B cell (primary cell): ENCODE measurements at regions not wholly inside any gene's neighbourhood (a gene's known extent, or its start where the extent isn't known, plus 50 kb on each side); places are given as distances from the start of the nearest gene placed in this dataset.
"Not testable (repeated sequence)": the region's sequence is repeated elsewhere in the genome, so short reads cannot be mapped to it uniquely, and the experiment has no call there.

Experiments used
- ATAC-seq: fragments of 200-7000 bp; cut with Tn5 transposase; one replicate; pipeline ENCODE4 v1.10.0; 2021; ENCODE audit warnings: low read depth, mild to moderate bottlenecking, moderate number of reproducible peaks, moderate library complexity
- CTCF ChIA-PET: fragments of 350-600 bp; sonication (Branson Sonifier 250); formaldehyde crosslinking; loops from one replicate; lab custom pipeline; 2021; ENCODE audit warnings: antibody characterized with exemption, inconsistent platforms; lab: Charles Lee
- POLR2A ChIA-PET: fragments of 350-600 bp; sonication (Branson Sonifier 250); formaldehyde crosslinking; loops from one replicate; lab custom pipeline; 2021; ENCODE audit warnings: antibody characterized with exemption; lab: Charles Lee
- DNase-seq: peaks from one replicate; pipeline ENCODE4 v3.0.0; 2013
- H2AFZ ChIP-seq: 2 replicates; pipeline ENCODE4 v1.6.1; 2012; ENCODE audit warnings: mild to moderate bottlenecking, low read depth, low read length; ENCODE audit not compliant: insufficient read depth, poor library complexity, severe bottlenecking
- H3K27ac ChIP-seq, 2 donors: 1 replicate in 1 of 2; 2 replicates in 1 of 2; pipeline ENCODE4 v1.5.1; 2012 to 2013; ENCODE audit warnings: low read length in 2 of 2, mild to moderate bottlenecking in 2 of 2, moderate library complexity in 1 of 2
- H3K27me3 ChIP-seq, 4 experiments: fragments of 200-600 bp in 1 of 4; sonication (generic) in 1 of 4; replicated peaks in 1 of 4; 1 replicate in 2 of 4; 2 replicates in 2 of 4; pipeline versions ENCODE4 v1.6.1 to v1.7.0; 2013 to 2016; ENCODE audit warnings: low read length in 3 of 4, mild to moderate bottlenecking in 2 of 4, mixed read lengths in 1 of 4, moderate library complexity in 1 of 4; ENCODE audit not compliant: insufficient read depth in 4 of 4, control insufficient read depth in 3 of 4; ENCODE audit errors: control extremely low read depth in 1 of 4
- H3K36me3 ChIP-seq, 2 experiments: replicated peaks in 1 of 2; 1 replicate in 1 of 2; 2 replicates in 1 of 2; pipeline versions ENCODE4 v1.6.1 to v1.7.1; 2013; ENCODE audit warnings: low read length in 1 of 2; ENCODE audit not compliant: insufficient read depth in 2 of 2, control insufficient read depth in 1 of 2; ENCODE audit errors: control extremely low read depth in 1 of 2, extremely low read depth in 1 of 2
- H3K4me1 ChIP-seq, 2 donors: fragments of 200-600 bp in 1 of 2; sonication (generic) in 1 of 2; 1 replicate in 1 of 2; 2 replicates in 1 of 2; pipeline versions ENCODE4 v1.5.1 to v1.6.1; 2013 to 2017; ENCODE audit warnings: low read length in 2 of 2; ENCODE audit not compliant: control insufficient read depth in 2 of 2, insufficient read depth in 2 of 2
- H3K4me2 ChIP-seq: replicated peaks from 2 replicates; pipeline ENCODE3; 2012; ENCODE audit warnings: mild to moderate bottlenecking, low read depth, low read length; ENCODE audit not compliant: poor library complexity, severe bottlenecking
- H3K4me3 ChIP-seq, 5 experiments: fragments of 200-600 bp in 1 of 5; sonication (generic) in 1 of 5; 1 replicate in 3 of 5; 2 replicates in 2 of 5; pipeline versions ENCODE4 v1.5.1 to v1.7.0; 2011 to 2016; ENCODE audit warnings: low read length in 4 of 5, mild to moderate bottlenecking in 4 of 5, low read depth in 2 of 5, control low read depth in 1 of 5, moderate library complexity in 1 of 5; ENCODE audit not compliant: insufficient read depth in 1 of 5; ENCODE audit errors: control extremely low read depth in 1 of 5, extremely low read depth in 1 of 5
- H3K79me2 ChIP-seq: fragments of 200-600 bp; sonication (generic); one replicate; pipeline ENCODE4 v1.6.0; 2016; ENCODE audit warnings: low read length; ENCODE audit not compliant: control insufficient read depth, insufficient read depth
- H3K9ac ChIP-seq: fragments of 200-600 bp; sonication (generic); 2 replicates; pipeline ENCODE4 v1.6.1; 2017; ENCODE audit warnings: mild to moderate bottlenecking, low read length, moderate library complexity
- H3K9me3 ChIP-seq, 3 donors: one replicate each; pipeline versions ENCODE4 v1.6.1 to v1.7.1; 2013; ENCODE audit warnings: low read length in 2 of 3; ENCODE audit not compliant: control insufficient read depth in 2 of 3, insufficient read depth in 1 of 3; ENCODE audit errors: control extremely low read depth in 1 of 3
- H4K20me1 ChIP-seq: 2 replicates; pipeline ENCODE4 v1.6.0; 2012; ENCODE audit warnings: mild to moderate bottlenecking, low read length; ENCODE audit not compliant: insufficient read depth, control insufficient read depth, poor library complexity, severe bottlenecking
- H3K27ac Mint-ChIP-seq: one replicate; pipeline ENCODE4 v1.8.0; 2021; ENCODE audit warnings: mixed read lengths
- H3K27me3 Mint-ChIP-seq: one replicate; pipeline ENCODE4 v1.8.0; 2021; ENCODE audit warnings: mixed read lengths
- H3K4me1 Mint-ChIP-seq: one replicate; pipeline ENCODE4 v1.8.0; 2021; ENCODE audit warnings: mixed read lengths
- H3K4me3 Mint-ChIP-seq: one replicate; pipeline ENCODE4 v1.8.0; 2021; ENCODE audit warnings: mixed read lengths
- H3K9me3 Mint-ChIP-seq: one replicate; pipeline ENCODE4 v1.8.0; 2022; ENCODE audit warnings: mixed read lengths; ENCODE audit not compliant: insufficient read depth
- EZH2 ChIP-seq: IDR thresholded peaks from 2 replicates; pipeline ENCODE4 v1.6.1; 2012; ENCODE audit warnings: borderline replicate concordance, low read depth, mild to moderate bottlenecking, moderate library complexity, low read length; ENCODE audit not compliant: insufficient read depth, poor library complexity, severe bottlenecking
- WGBS: methylation state at CpG from one replicate; pipeline ENCODE4 v1.1.5; 2013; ENCODE audit warnings: missing lambda C conversion rate; ENCODE audit not compliant: insufficient coverage; 5-methylcytosine and 5-hydroxymethylcytosine counted together
- intact Hi-C: fragments of 100-400 bp; cut with micrococcal nuclease; formaldehyde crosslinking; loops from one replicate; pipeline ENCODE4 v1.10.0; 2022
- TF ChIP-seq, protein P1 (sequence below): fragments of 200-600 bp; IDR thresholded peaks from one replicate; pipeline ENCODE4 v1.8.0; 2022; ENCODE audit warnings: antibody characterized with exemption, mild to moderate bottlenecking

DNA sequence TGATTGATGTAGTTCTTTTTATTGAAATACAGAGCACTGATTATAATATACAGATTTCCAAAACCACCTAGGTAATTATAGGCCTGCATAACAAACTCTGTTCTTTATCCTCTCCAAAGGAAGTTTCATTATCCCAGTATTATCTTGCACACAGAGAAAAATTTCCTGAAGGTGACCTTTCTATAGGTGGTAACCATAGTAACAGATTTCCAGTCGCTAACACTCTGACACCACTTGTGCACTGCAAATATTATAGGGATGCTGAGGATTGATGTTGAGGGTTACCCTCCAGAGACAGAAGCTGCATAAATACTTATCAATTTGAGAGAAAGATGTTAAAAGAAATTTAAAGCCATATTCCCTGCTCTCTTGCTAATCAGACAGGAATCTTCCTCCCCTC lies 274.5 kb upstream of the NRSN1 start:
- no peak overlapping the region for H3K4me2 ChIP-seq
- Mint-ChIP-seq H3K27me3 (no peaks in the 10 kb centered on the region), H3K27ac (no peak overlapping the region), H3K4me3 (no peak overlapping the region), H3K9me3 (no peaks in the 10 kb centered on the region), H3K4me1 (no peaks in the 10 kb centered on the region)
- no peak overlapping the region for H3K4me3 ChIP-seq
- no peak for ATAC-seq
- no peaks in the 10 kb centered on the region for H3K79me2 ChIP-seq
- H4K20me1 ChIP-seq = no peaks in the 10 kb centered on the region
- POLR2A ChIA-PET = no interaction called here
- intact Hi-C loops = no loop called here
- DNase-seq = no peak
- no peak overlapping the region for H2AFZ ChIP-seq
- no peaks in the 10 kb centered on the region for H3K27me3 ChIP-seq
- no peak overlapping the region for H3K9ac ChIP-seq
- H3K4me1 ChIP-seq = no peaks in the 10 kb centered on the region
- CTCF ChIA-PET = no interaction called here
- H3K9me3 ChIP-seq = peaks cover 0 to 19% (median 0%) of the 10 kb centered on the region in 3 donors
- no peak for TF ChIP-seq EZH2
- TF ChIP-seq, protein P1, sequence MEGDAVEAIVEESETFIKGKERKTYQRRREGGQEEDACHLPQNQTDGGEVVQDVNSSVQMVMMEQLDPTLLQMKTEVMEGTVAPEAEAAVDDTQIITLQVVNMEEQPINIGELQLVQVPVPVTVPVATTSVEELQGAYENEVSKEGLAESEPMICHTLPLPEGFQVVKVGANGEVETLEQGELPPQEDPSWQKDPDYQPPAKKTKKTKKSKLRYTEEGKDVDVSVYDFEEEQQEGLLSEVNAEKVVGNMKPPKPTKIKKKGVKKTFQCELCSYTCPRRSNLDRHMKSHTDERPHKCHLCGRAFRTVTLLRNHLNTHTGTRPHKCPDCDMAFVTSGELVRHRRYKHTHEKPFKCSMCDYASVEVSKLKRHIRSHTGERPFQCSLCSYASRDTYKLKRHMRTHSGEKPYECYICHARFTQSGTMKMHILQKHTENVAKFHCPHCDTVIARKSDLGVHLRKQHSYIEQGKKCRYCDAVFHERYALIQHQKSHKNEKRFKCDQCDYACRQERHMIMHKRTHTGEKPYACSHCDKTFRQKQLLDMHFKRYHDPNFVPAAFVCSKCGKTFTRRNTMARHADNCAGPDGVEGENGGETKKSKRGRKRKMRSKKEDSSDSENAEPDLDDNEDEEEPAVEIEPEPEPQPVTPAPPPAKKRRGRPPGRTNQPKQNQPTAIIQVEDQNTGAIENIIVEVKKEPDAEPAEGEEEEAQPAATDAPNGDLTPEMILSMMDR = no peak
- H3K36me3 ChIP-seq = no peaks in the 10 kb centered on the region
- H3K27ac ChIP-seq = no peak overlapping the region
- WGBS = no CpG with 5 or more reads among the region's 1 CpG

DNA sequence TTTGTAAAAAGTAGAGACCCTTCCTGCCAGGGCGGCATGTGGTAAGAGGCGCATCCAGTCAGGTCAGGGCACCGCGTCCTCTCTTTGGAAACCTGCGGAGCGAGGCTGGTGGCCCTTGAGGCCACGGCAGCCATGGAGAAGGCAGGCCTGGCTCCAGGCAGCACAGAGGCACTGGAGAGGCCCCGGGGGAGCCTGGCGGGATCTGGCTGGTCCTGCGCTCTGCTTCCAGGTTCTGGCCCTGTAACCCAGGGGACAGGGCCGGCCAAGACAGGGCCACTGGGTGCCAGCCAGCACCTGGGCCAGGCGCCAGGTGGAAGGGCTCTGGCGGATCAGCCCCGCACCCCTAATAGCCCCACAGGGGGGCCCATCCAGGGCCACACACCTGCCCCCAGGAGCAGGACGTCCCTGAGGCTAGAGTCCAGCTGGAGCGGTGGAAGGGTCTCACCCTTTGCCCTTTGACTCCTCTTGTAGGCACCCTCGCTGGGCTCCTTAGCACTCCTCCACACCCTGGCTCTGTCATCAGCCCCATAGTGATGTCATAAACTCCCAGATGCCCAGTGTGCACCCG lies 272.4 kb upstream of the NRSN1 start:
- H3K36me3 ChIP-seq, POLR2A ChIA-PET, CTCF ChIA-PET, H3K27ac ChIP-seq, H3K4me3 ChIP-seq, H4K20me1 ChIP-seq, H3K9me3 Mint-ChIP-seq, DNase-seq, H3K27me3 ChIP-seq, H3K27me3 Mint-ChIP-seq, intact Hi-C loops, H2AFZ ChIP-seq, H3K4me1 ChIP-seq, H3K4me1 Mint-ChIP-seq, H3K27ac Mint-ChIP-seq, H3K4me3 Mint-ChIP-seq, ATAC-seq, H3K4me2 ChIP-seq, H3K9ac ChIP-seq, H3K79me2 ChIP-seq: not testable (repeated sequence)
- H3K9me3 ChIP-seq = peaks cover 0 to 19% (median 0%) of the 10 kb centered on the region in 3 donors
- WGBS = 99% methylated on average over 6 of the region's 18 CpGs

DNA sequence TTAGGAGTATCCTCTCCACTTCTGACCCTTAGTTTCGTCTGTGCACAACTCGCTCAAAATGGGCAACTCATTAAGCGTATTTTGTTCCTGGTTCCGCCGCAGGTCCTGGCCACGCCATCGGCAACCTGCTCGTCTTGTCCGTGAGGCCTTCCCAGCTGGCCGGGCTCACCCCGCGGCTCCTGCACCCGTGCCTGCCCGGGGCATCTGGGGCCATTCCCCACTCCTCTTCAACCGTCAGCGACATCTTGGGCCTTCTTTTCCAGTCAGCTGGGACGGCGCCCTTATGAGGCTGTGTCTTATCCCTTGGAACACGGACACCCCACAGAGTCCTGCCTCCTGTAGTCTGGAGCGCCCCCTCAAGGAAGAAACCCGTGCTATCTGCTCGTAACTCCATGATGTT lies 271.9 kb upstream of the NRSN1 start:
- ATAC-seq, H3K79me2 ChIP-seq, CTCF ChIA-PET, H3K27ac Mint-ChIP-seq, H3K27me3 Mint-ChIP-seq, H3K36me3 ChIP-seq, H3K4me1 Mint-ChIP-seq, H2AFZ ChIP-seq, H3K4me2 ChIP-seq, H3K9me3 Mint-ChIP-seq, H4K20me1 ChIP-seq, H3K27me3 ChIP-seq, POLR2A ChIA-PET, H3K9ac ChIP-seq, H3K4me3 ChIP-seq, DNase-seq, H3K4me3 Mint-ChIP-seq, H3K27ac ChIP-seq, H3K4me1 ChIP-seq, intact Hi-C loops: not testable (repeated sequence)
- H3K9me3 ChIP-seq = peaks cover 0 to 19% (median 0%) of the 10 kb centered on the region in 3 donors
- WGBS = 94% methylated on average over 21 of the region's 22 CpGs
